ENCODE measurements at regions not wholly inside any gene's neighbourhood (a gene's known extent, or its start where the extent isn't known, plus 50 kb on each side); places are given as distances from the start of the nearest gene placed in this dataset.

DNA sequence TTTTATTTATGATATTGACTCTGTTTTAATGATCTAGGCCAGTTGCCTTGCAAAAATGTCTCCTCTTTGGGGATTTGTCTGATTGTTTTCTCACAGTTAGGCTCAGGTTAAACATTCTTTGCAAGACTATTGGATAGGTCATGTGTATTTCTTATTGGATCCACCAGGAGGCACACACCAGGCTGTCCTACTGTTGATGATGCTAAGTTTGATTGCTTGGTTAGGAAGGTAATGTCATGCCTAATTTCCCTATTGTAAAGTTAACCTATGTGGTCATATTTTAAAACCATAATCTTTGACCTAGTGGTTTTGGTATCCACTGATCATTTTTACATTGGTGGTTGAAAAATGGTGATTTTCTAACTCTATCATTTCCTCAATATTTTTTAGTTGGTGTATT is 137.1 kb downstream of the BRMS1L start:
- TF ChIP-seq CTCF (IDR thresholded peaks at IDR 0.05): no peak
- no peak for TF ChIP-seq POLR2A (IDR thresholded peaks at IDR 0.05)
- no peak for TF ChIP-seq POLR2AphosphoS5 (IDR thresholded peaks at IDR 0.05)

Measured in breast epithelium (tissue), 3 donors.